GM12892 (cell line): ENCODE measurements at regions not wholly inside any gene's neighbourhood (a gene's known extent, or its start where the extent isn't known, plus 50 kb on each side); places are given as distances from the start of the nearest gene placed in this dataset.

ENCODE experiments used
- DNase-seq: peaks from one replicate; pipeline ENCODE4 v3.0.0; 2011; ENCODE audit not compliant: insufficient read length
- FAIRE-seq: peaks from 2 replicates; lab custom pipeline; 2011; peaks lifted over from hg19 to GRCh38; lab: Jason Lieb, UNC
- POLR2A ChIP-seq: IDR thresholded peaks from 2 replicates; pipeline ENCODE4 v1.6.1; 2011; ENCODE audit warnings: low read depth, low read length, control low read depth
- POLR2AphosphoS5 ChIP-seq: IDR thresholded peaks from 2 replicates; pipeline ENCODE4 v1.6.1; 2011; ENCODE audit warnings: low read depth, low read length, control low read depth
- TAF1 ChIP-seq: IDR thresholded peaks from 2 replicates; pipeline ENCODE4 v1.6.1; 2011; ENCODE audit warnings: low read depth, mild to moderate bottlenecking, control low read depth, low read length, borderline replicate concordance

DNA sequence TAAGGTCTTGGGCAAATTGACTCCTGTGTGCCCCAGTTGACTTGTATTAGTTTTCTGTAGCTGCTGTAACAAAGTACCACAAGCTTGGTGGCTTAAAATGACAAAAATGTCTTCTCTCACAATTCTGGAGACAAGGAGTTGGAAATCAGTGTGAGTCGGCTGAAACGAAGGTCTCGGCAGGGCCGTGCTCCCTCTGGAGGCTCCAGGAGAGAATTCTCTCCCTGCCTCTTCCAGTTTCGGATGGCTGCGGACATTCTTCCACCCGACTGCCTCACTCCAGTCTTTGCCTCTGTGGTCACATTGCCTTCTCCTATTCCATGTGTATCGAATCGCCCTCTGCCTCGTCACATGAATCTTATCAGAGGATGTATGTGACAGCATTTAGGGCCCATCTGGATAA is 66.0 kb upstream of the PHOX2B start:
- FAIRE-seq = no peak
- DNase-seq = no peak
- TF ChIP-seq TAF1 = no peak

GRCh38 chr4:41806807-41807206 is 58.3 kb upstream of the PHOX2B start:
- DNase-seq (no peak), FAIRE-seq (no peak)
- no peak for TF ChIP-seq POLR2AphosphoS5
- TF ChIP-seq TAF1 = no peak
- no peak for TF ChIP-seq POLR2A

DNA sequence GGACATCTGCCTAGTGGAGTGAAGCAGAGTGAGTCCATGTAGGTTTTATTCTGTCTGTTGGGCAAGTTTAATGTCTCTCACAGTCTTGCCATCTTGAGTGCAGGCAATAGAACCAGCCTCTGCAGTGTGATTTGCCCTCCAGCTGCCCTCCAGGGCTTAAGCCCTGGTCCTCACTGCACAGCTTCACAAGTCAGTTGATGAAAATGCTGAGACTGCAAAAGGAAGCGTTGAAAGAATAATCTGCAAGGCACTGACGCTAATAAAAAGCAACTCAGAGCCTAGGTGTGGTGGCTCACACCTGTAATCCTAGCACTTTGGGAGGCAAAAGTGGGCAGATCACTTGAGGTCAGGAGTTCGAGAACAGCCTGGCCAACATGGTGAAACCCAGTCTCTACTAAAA is 54.1 kb upstream of the PHOX2B start:
- no peak for DNase-seq
- TF ChIP-seq POLR2A (no peak), TAF1 (no peak), POLR2AphosphoS5 (no peak)
- no peak for FAIRE-seq

- FAIRE-seq (no peak), DNase-seq (no peak)
- no peak for TF ChIP-seq TAF1
- no peak for TF ChIP-seq POLR2AphosphoS5
- TF ChIP-seq POLR2A = no peak
These were observed 50.6 kb upstream of the PHOX2B start for GRCh38 chr4:41799126-41799525.
